H9 (cell line): ENCODE measurements at regions not wholly inside any gene's neighbourhood (a gene's known extent, or its start where the extent isn't known, plus 50 kb on each side); places are given as distances from the start of the nearest gene placed in this dataset.

Source experiments
- DNase-seq: peaks from one replicate; pipeline ENCODE4 v3.0.0-alpha.2; 2017
- H2AFZ ChIP-seq: one replicate; pipeline ENCODE4 v1.6.1; 2013; ENCODE audit warnings: mild to moderate bottlenecking, low read length, control low read depth, moderate library complexity
- H2AK5ac ChIP-seq: 2 replicates; pipeline ENCODE4 v1.6.1; 2013; ENCODE audit warnings: low read length, control low read depth, mixed read lengths; ENCODE audit not compliant: insufficient read length
- H2BK120ac ChIP-seq: one replicate; pipeline ENCODE4 v1.6.1; 2013; ENCODE audit warnings: low read depth, mild to moderate bottlenecking, low read length, control low read depth, inconsistent platforms; ENCODE audit not compliant: poor library complexity, severe bottlenecking
- H2BK12ac ChIP-seq: 2 replicates; pipeline ENCODE4 v1.6.1; 2013; ENCODE audit warnings: low read length, control low read depth, mixed read lengths, low read depth; ENCODE audit not compliant: insufficient read length
- H2BK15ac ChIP-seq: 2 replicates; pipeline ENCODE4 v1.6.1; 2013; ENCODE audit warnings: low read depth, low read length, control low read depth
- H2BK20ac ChIP-seq: one replicate; pipeline ENCODE4 v1.6.1; 2013; ENCODE audit warnings: low read depth, mild to moderate bottlenecking, low read length, control low read depth, inconsistent platforms; ENCODE audit not compliant: poor library complexity, severe bottlenecking
- H2BK5ac ChIP-seq: 2 replicates; pipeline ENCODE4 v1.6.1; 2013; ENCODE audit warnings: low read length, control low read depth, mixed read lengths; ENCODE audit not compliant: insufficient read length
- H3K14ac ChIP-seq: 2 replicates; pipeline ENCODE4 v1.6.1; 2013; ENCODE audit warnings: low read length, control low read depth; ENCODE audit not compliant: insufficient read depth
- H3K18ac ChIP-seq: 2 replicates; pipeline ENCODE4 v1.6.1; 2013; ENCODE audit warnings: low read depth, mild to moderate bottlenecking, mixed read lengths, low read length, control low read depth; ENCODE audit not compliant: insufficient read length
- H3K23ac ChIP-seq: 2 replicates; pipeline ENCODE4 v1.6.1; 2013; ENCODE audit warnings: low read length, control low read depth, mixed read lengths, low read depth; ENCODE audit not compliant: insufficient read length
- H3K23me2 ChIP-seq: 2 replicates; pipeline ENCODE4 v1.6.1; 2013; ENCODE audit warnings: low read depth, mild to moderate bottlenecking, mixed read lengths, low read length, control low read depth; ENCODE audit not compliant: insufficient read length, poor library complexity, severe bottlenecking
- H3K27ac ChIP-seq: 2 replicates; pipeline ENCODE4 v1.5.1; 2013; ENCODE audit warnings: low read length, control low read depth, mixed read lengths, low read depth; ENCODE audit not compliant: insufficient read length
- H3K27me3 ChIP-seq: 2 replicates; pipeline ENCODE4 v1.6.1; 2013; ENCODE audit warnings: low read length, control low read depth, inconsistent platforms; ENCODE audit not compliant: insufficient read depth
- H3K4ac ChIP-seq: 2 replicates; pipeline ENCODE4 v1.6.1; 2013; ENCODE audit warnings: low read depth, mild to moderate bottlenecking, control low read depth, inconsistent platforms, low read length, moderate library complexity
- H3K4me1 ChIP-seq: 2 replicates; pipeline ENCODE4 v1.6.1; 2013; ENCODE audit warnings: low read length, control low read depth, inconsistent platforms; ENCODE audit not compliant: insufficient read depth
- H3K4me2 ChIP-seq: 2 replicates; pipeline ENCODE4 v1.6.1; 2013; ENCODE audit warnings: low read length, control low read depth, mixed read lengths; ENCODE audit not compliant: insufficient read length, insufficient read depth
- H3K56ac ChIP-seq: 2 replicates; pipeline ENCODE4 v1.6.1; 2013; ENCODE audit warnings: low read depth, mild to moderate bottlenecking, mixed read lengths, low read length, control low read depth; ENCODE audit not compliant: insufficient read length
- H3K79me1 ChIP-seq: 2 replicates; pipeline ENCODE4 v1.6.1; 2013; ENCODE audit warnings: low read depth, mild to moderate bottlenecking, moderate library complexity, low read length, control low read depth, inconsistent platforms; ENCODE audit not compliant: insufficient read depth, poor library complexity, severe bottlenecking
- H3K79me2 ChIP-seq: 2 replicates; pipeline ENCODE4 v1.6.1; 2013; ENCODE audit warnings: low read length, control low read depth, inconsistent platforms; ENCODE audit not compliant: insufficient read depth
- H3K9ac ChIP-seq: 2 replicates; pipeline ENCODE4 v1.6.1; 2013; ENCODE audit warnings: low read length, control low read depth, mixed read lengths; ENCODE audit not compliant: insufficient read length; ENCODE audit errors: extremely low read depth
- H3K9me3 ChIP-seq: one replicate; pipeline ENCODE4 v1.6.1; 2013; ENCODE audit warnings: low read depth, low read length, inconsistent platforms; ENCODE audit not compliant: control insufficient read depth
- H3T11ph ChIP-seq: one replicate; pipeline ENCODE4 v1.6.1; 2013; ENCODE audit warnings: mild to moderate bottlenecking, low read length, control low read depth, inconsistent platforms
- H4K20me1 ChIP-seq: one replicate; pipeline ENCODE4 v1.6.1; 2013; ENCODE audit not compliant: control insufficient read depth, insufficient read length, insufficient read depth
- H4K5ac ChIP-seq: 2 replicates; pipeline ENCODE4 v1.6.1; 2013; ENCODE audit warnings: low read depth, mild to moderate bottlenecking, mixed read lengths, low read length, control low read depth; ENCODE audit not compliant: insufficient read length
- H4K8ac ChIP-seq: replicated peaks from 2 replicates; pipeline ENCODE4 v1.6.1; 2013; ENCODE audit warnings: low read length, control low read depth, mixed read lengths, low read depth; ENCODE audit not compliant: insufficient read length
- H4K91ac ChIP-seq: 2 replicates; pipeline ENCODE4 v1.6.1; 2013; ENCODE audit warnings: low read depth, mild to moderate bottlenecking, moderate library complexity, mixed read lengths, low read length, control low read depth; ENCODE audit not compliant: insufficient read length
- H3K27ac Mint-ChIP-seq, 3 experiments: 2 replicates in 2 of 3; 3 replicates in 1 of 3; pipeline ENCODE4 v1.8.0; 2020 to 2021; ENCODE audit warnings: mixed read lengths in 3 of 3, mild to moderate bottlenecking in 1 of 3, moderate library complexity in 1 of 3
- H3K27me3 Mint-ChIP-seq: 2 replicates; pipeline ENCODE4 v1.8.0; 2021; ENCODE audit warnings: low read depth, mild to moderate bottlenecking, moderate library complexity, mixed read lengths
- H3K36me3 Mint-ChIP-seq, 3 experiments: 2 replicates in 2 of 3; 3 replicates in 1 of 3; pipeline ENCODE4 v1.8.0; 2020 to 2021; ENCODE audit warnings: low read depth in 3 of 3, mixed read lengths in 3 of 3; ENCODE audit not compliant: insufficient read depth in 1 of 3
- H3K4me1 Mint-ChIP-seq, 2 experiments: 2 replicates each; pipeline ENCODE4 v1.8.0; 2020; ENCODE audit warnings: mixed read lengths in 2 of 2
- H3K4me3 Mint-ChIP-seq, 2 experiments: 2 replicates in 1 of 2; 3 replicates in 1 of 2; pipeline ENCODE4 v1.8.0; 2020 to 2021; ENCODE audit warnings: mild to moderate bottlenecking in 2 of 2, mixed read lengths in 2 of 2, moderate library complexity in 1 of 2
- H3K9me3 Mint-ChIP-seq, 2 experiments: 2 replicates in 1 of 2; 3 replicates in 1 of 2; pipeline ENCODE4 v1.8.0; 2020; ENCODE audit warnings: mild to moderate bottlenecking in 2 of 2, mixed read lengths in 2 of 2, moderate library complexity in 1 of 2
- WGBS: extraction: QIAGEN DNeasy Blood & Tissue Kit; methylation state at CpG from one replicate; pipeline ENCODE4 v1.1.7; 2013; ENCODE audit warnings: missing lambda C conversion rate, low lambda C conversion rate, mixed read lengths; ENCODE audit not compliant: insufficient read length; ENCODE audit errors: extremely low coverage; 5-methylcytosine and 5-hydroxymethylcytosine counted together
- TF ChIP-seq, protein P1 (sequence below): fragments of 200-600 bp; sonication (generic); conservative IDR thresholded peaks from 3 replicates; pipeline ENCODE4 v1.8.0; 2021; ENCODE audit warnings: antibody characterized with exemption, mild to moderate bottlenecking

GRCh38 chr6:76772951-76773350, 690.3 kb downstream of the HTR1B start:
- TF ChIP-seq, protein P1, sequence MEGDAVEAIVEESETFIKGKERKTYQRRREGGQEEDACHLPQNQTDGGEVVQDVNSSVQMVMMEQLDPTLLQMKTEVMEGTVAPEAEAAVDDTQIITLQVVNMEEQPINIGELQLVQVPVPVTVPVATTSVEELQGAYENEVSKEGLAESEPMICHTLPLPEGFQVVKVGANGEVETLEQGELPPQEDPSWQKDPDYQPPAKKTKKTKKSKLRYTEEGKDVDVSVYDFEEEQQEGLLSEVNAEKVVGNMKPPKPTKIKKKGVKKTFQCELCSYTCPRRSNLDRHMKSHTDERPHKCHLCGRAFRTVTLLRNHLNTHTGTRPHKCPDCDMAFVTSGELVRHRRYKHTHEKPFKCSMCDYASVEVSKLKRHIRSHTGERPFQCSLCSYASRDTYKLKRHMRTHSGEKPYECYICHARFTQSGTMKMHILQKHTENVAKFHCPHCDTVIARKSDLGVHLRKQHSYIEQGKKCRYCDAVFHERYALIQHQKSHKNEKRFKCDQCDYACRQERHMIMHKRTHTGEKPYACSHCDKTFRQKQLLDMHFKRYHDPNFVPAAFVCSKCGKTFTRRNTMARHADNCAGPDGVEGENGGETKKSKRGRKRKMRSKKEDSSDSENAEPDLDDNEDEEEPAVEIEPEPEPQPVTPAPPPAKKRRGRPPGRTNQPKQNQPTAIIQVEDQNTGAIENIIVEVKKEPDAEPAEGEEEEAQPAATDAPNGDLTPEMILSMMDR = no peak
- no peak overlapping the region for H4K8ac ChIP-seq
- H3K36me3 Mint-ChIP-seq = peaks cover 0 to 9% (median 0%) of the 10 kb centered on the region in 3 experiments; a peak in 3 of 7 replicates
- no peak overlapping the region for H2BK15ac ChIP-seq
- no peaks in the 10 kb centered on the region for H3K27me3 ChIP-seq
- no peak overlapping the region for H4K91ac ChIP-seq
- DNase-seq = no peak
- H3K9me3 ChIP-seq = no peaks in the 10 kb centered on the region
- H4K20me1 ChIP-seq = no peaks in the 10 kb centered on the region
- no peak overlapping the region for H2BK120ac ChIP-seq
- WGBS = no CpG with 5 or more reads among the region's 2 CpGs
- H3K14ac ChIP-seq = no peak overlapping the region
- H3K79me1 ChIP-seq = no peaks in the 10 kb centered on the region
- H3K27me3 Mint-ChIP-seq = no peaks in the 10 kb centered on the region
- H3K4me2 ChIP-seq = no peak overlapping the region
- H3K4ac ChIP-seq = no peak overlapping the region
- H4K5ac ChIP-seq = no peak overlapping the region
- no peak overlapping the region for H3K27ac Mint-ChIP-seq
- H3K23me2 ChIP-seq = no peaks in the 10 kb centered on the region
- no peak overlapping the region for H2BK5ac ChIP-seq
- H2AK5ac ChIP-seq = no peak overlapping the region
- peaks cover 5 to 8% of the 10 kb centered on the region in 2 experiments; a peak in 2 of 4 replicates for H3K4me1 Mint-ChIP-seq
- 0 out of 5 replicates have a peak, but pooled peaks cover 0 to 6% of the 10 kb centered on the region in 2 experiments for H3K9me3 Mint-ChIP-seq
- H3K27ac ChIP-seq = no peak overlapping the region
- H3K4me3 Mint-ChIP-seq = no peak overlapping the region
- H3K23ac ChIP-seq = no peak overlapping the region
- no peak overlapping the region for H2BK12ac ChIP-seq
- no peak overlapping the region for H3T11ph ChIP-seq
- H3K18ac ChIP-seq = no peak overlapping the region
- H2AFZ ChIP-seq = no peak overlapping the region
- 0 out of 2 replicates have a peak, but pooled peaks cover 3% of the 10 kb centered on the region for H3K79me2 ChIP-seq
- H2BK20ac ChIP-seq = no peak overlapping the region
- no peaks in the 10 kb centered on the region; the same call in 1 of the 2 replicates for H3K4me1 ChIP-seq
- no peak overlapping the region for H3K9ac ChIP-seq
- no peak overlapping the region for H3K56ac ChIP-seq
